Activated naive CD4-positive, alpha-beta T cell treated with anti-CD3 and anti-CD28 coated beads for 36 hours (primary cell): ENCODE measurements at regions not wholly inside any gene's neighbourhood (a gene's known extent, or its start where the extent isn't known, plus 50 kb on each side); places are given as distances from the start of the nearest gene placed in this dataset.
A peak's percentile ranks its signal among the peaks of the same experiment; 100 is the strongest.

Source experiments
- CTCF ChIA-PET: fragments of 350-600 bp; sonication (Branson Sonifier 250); formaldehyde crosslinking; loops from one replicate; lab custom pipeline; 2021; ENCODE audit warnings: antibody characterized with exemption; lab: Charles Lee
- DNase-seq: peaks from one replicate; pipeline ENCODE4 v3.0.0-alpha.2; 2020
- H3K27ac Mint-ChIP-seq: one replicate; pipeline ENCODE4 v1.8.0; 2021; ENCODE audit warnings: mild to moderate bottlenecking, mixed read lengths
- H3K27me3 Mint-ChIP-seq: one replicate; pipeline ENCODE4 v1.8.0; 2021; ENCODE audit warnings: low read depth, mixed read lengths
- H3K36me3 Mint-ChIP-seq: one replicate; pipeline ENCODE4 v1.8.0; 2021; ENCODE audit warnings: low read depth, mixed read lengths
- H3K4me1 Mint-ChIP-seq: one replicate; pipeline ENCODE4 v1.8.0; 2021; ENCODE audit warnings: low read depth, mixed read lengths
- H3K4me3 Mint-ChIP-seq: one replicate; pipeline ENCODE4 v1.8.0; 2021; ENCODE audit warnings: mild to moderate bottlenecking, moderate library complexity, mixed read lengths
- H3K9me3 Mint-ChIP-seq: one replicate; pipeline ENCODE4 v1.8.0; 2021; ENCODE audit warnings: mixed read lengths
- intact Hi-C: fragments of 100-400 bp; cut with micrococcal nuclease; formaldehyde crosslinking; loops from one replicate; pipeline ENCODE4 v1.15.1; 2023

GRCh38 chr2:59032499-59032898, 791.4 kb upstream of the FANCL start:
- intact Hi-C loops = no loop called here
- no peaks in the 10 kb centered on the region for H3K4me1 Mint-ChIP-seq
- H3K36me3 Mint-ChIP-seq = no peaks in the 10 kb centered on the region
- no peak overlapping the region for H3K27ac Mint-ChIP-seq
- H3K27me3 Mint-ChIP-seq = peaks cover 2% of the 10 kb centered on the region
- CTCF ChIA-PET = no interaction called here
- no peak for DNase-seq
- no peaks in the 10 kb centered on the region for H3K9me3 Mint-ChIP-seq
- no peak overlapping the region for H3K4me3 Mint-ChIP-seq

- CTCF ChIA-PET = no interaction called here
- H3K27ac Mint-ChIP-seq = no peak overlapping the region
- peaks cover 2% of the 10 kb centered on the region for H3K27me3 Mint-ChIP-seq
- H3K36me3 Mint-ChIP-seq = no peaks in the 10 kb centered on the region
- no peaks in the 10 kb centered on the region for H3K9me3 Mint-ChIP-seq
- DNase-seq = no peak
- H3K4me1 Mint-ChIP-seq = no peaks in the 10 kb centered on the region
- intact Hi-C loops = loop anchor here (10.0 kb wide), 2 partner anchors 1126 to 1526 kb away; partner anchors contain the start of gene BCL11A
- H3K4me3 Mint-ChIP-seq = no peak overlapping the region
Observed at GRCh38 chr2:59029058-59029457, 787.9 kb upstream of the FANCL start.

GRCh38 chr2:59027320-59027719, 786.2 kb upstream of the FANCL start:
- DNase-seq = no peak
- H3K9me3 Mint-ChIP-seq = no peaks in the 10 kb centered on the region
- H3K4me3 Mint-ChIP-seq = no peak overlapping the region
- CTCF ChIA-PET = interaction anchor here (2.6 kb wide), 1 partner anchor 24 kb away, joined by 8 read pairs; no protein-coding TSS in a partner anchor
- intact Hi-C loops = loop anchor here (10.0 kb wide), 2 partner anchors 1127 to 1527 kb away; partner anchors contain the start of gene BCL11A
- no peaks in the 10 kb centered on the region for H3K36me3 Mint-ChIP-seq
- H3K27me3 Mint-ChIP-seq = no peaks in the 10 kb centered on the region
- H3K27ac Mint-ChIP-seq = no peak overlapping the region
- no peaks in the 10 kb centered on the region for H3K4me1 Mint-ChIP-seq

- H3K27ac Mint-ChIP-seq = no peak overlapping the region
- H3K36me3 Mint-ChIP-seq = no peaks in the 10 kb centered on the region
- H3K9me3 Mint-ChIP-seq = no peaks in the 10 kb centered on the region
- H3K4me1 Mint-ChIP-seq = no peaks in the 10 kb centered on the region
- CTCF ChIA-PET = interaction anchor here (0.5 to 2.6 kb wide), 5 partner anchors 15 to 1550 kb away, joined by 3 to 8 read pairs (median 3); no protein-coding TSS in a partner anchor
- DNase-seq = peak; percentile 27
- intact Hi-C loops = loop anchor here (1.0 to 10.0 kb wide), 3 partner anchors 157 to 1530 kb away; partner anchors contain the start of gene BCL11A
- H3K27me3 Mint-ChIP-seq = peaks cover 2% of the 10 kb centered on the region
- H3K4me3 Mint-ChIP-seq = no peak overlapping the region
Observed at GRCh38 chr2:59025157-59025757, 784.1 kb upstream of the FANCL start.

GRCh38 chr2:59021786-59022185, 780.7 kb upstream of the FANCL start:
- Mint-ChIP-seq H3K9me3 (no peaks in the 10 kb centered on the region), H3K27me3 (peaks cover 2% of the 10 kb centered on the region), H3K36me3 (no peaks in the 10 kb centered on the region), H3K4me3 (no peak overlapping the region), H3K4me1 (no peaks in the 10 kb centered on the region), H3K27ac (no peak overlapping the region)
- CTCF ChIA-PET = interaction anchor here (0.7 kb wide), 1 partner anchor 89 kb away, joined by 4 read pairs; no protein-coding TSS in a partner anchor
- intact Hi-C loops = loop anchor here (10.0 kb wide), 2 partner anchors 1133 to 1533 kb away; partner anchors contain the start of gene BCL11A
- DNase-seq = no peak

GRCh38 chr2:59019566-59020159, 778.5 kb upstream of the FANCL start:
- Mint-ChIP-seq H3K36me3 (no peaks in the 10 kb centered on the region), H3K4me3 (no peak overlapping the region), H3K4me1 (no peaks in the 10 kb centered on the region), H3K27me3 (peaks cover 5% of the 10 kb centered on the region), H3K27ac (no peak overlapping the region), H3K9me3 (no peaks in the 10 kb centered on the region)
- no peak for DNase-seq
- CTCF ChIA-PET = no interaction called here
- intact Hi-C loops = loop anchor here (10.0 kb wide), 2 partner anchors 1135 to 1535 kb away; partner anchors contain the start of gene BCL11A

- CTCF ChIA-PET = no interaction called here
- H3K9me3 Mint-ChIP-seq = no peaks in the 10 kb centered on the region
- H3K4me3 Mint-ChIP-seq = no peak overlapping the region
- intact Hi-C loops = no loop called here
- H3K4me1 Mint-ChIP-seq = no peaks in the 10 kb centered on the region
- DNase-seq = no peak
- no peak overlapping the region for H3K27ac Mint-ChIP-seq
- no peaks in the 10 kb centered on the region for H3K36me3 Mint-ChIP-seq
- peaks cover 5% of the 10 kb centered on the region for H3K27me3 Mint-ChIP-seq
Observed at GRCh38 chr2:59018737-59019136, 777.6 kb upstream of the FANCL start.

GRCh38 chr2:59015027-59015426, 773.9 kb upstream of the FANCL start:
- intact Hi-C loops = no loop called here
- CTCF ChIA-PET = no interaction called here
- no peaks in the 10 kb centered on the region for H3K4me1 Mint-ChIP-seq
- peaks cover 3% of the 10 kb centered on the region for H3K27me3 Mint-ChIP-seq
- no peaks in the 10 kb centered on the region for H3K9me3 Mint-ChIP-seq
- no peak overlapping the region for H3K27ac Mint-ChIP-seq
- H3K36me3 Mint-ChIP-seq = no peaks in the 10 kb centered on the region
- DNase-seq = no peak
- H3K4me3 Mint-ChIP-seq = no peak overlapping the region

- Mint-ChIP-seq H3K4me1 (no peaks in the 10 kb centered on the region), H3K27me3 (peaks cover 3% of the 10 kb centered on the region), H3K36me3 (no peaks in the 10 kb centered on the region), H3K27ac (no peak overlapping the region), H3K9me3 (no peaks in the 10 kb centered on the region), H3K4me3 (no peak overlapping the region)
- DNase-seq = no peak
- intact Hi-C loops = no loop called here
- CTCF ChIA-PET = no interaction called here
Observed at GRCh38 chr2:59012971-59013370, 771.8 kb upstream of the FANCL start.

GRCh38 chr2:59012234-59012633, 771.1 kb upstream of the FANCL start:
- H3K4me1 Mint-ChIP-seq = no peaks in the 10 kb centered on the region
- no peaks in the 10 kb centered on the region for H3K9me3 Mint-ChIP-seq
- peaks cover 3% of the 10 kb centered on the region for H3K27me3 Mint-ChIP-seq
- H3K27ac Mint-ChIP-seq = no peak overlapping the region
- intact Hi-C loops = no loop called here
- CTCF ChIA-PET = no interaction called here
- no peak for DNase-seq
- no peaks in the 10 kb centered on the region for H3K36me3 Mint-ChIP-seq
- H3K4me3 Mint-ChIP-seq = no peak overlapping the region

GRCh38 chr2:59008950-59009349, 767.8 kb upstream of the FANCL start:
- intact Hi-C loops = no loop called here
- DNase-seq = no peak
- Mint-ChIP-seq H3K4me3 (no peak overlapping the region), H3K36me3 (no peaks in the 10 kb centered on the region), H3K27ac (no peak overlapping the region), H3K27me3 (no peaks in the 10 kb centered on the region), H3K9me3 (no peaks in the 10 kb centered on the region), H3K4me1 (no peaks in the 10 kb centered on the region)
- CTCF ChIA-PET = no interaction called here

- Mint-ChIP-seq H3K36me3 (no peaks in the 10 kb centered on the region), H3K27ac (no peak overlapping the region), H3K27me3 (no peaks in the 10 kb centered on the region), H3K4me1 (no peaks in the 10 kb centered on the region), H3K4me3 (no peak overlapping the region), H3K9me3 (no peaks in the 10 kb centered on the region)
- no peak for DNase-seq
- CTCF ChIA-PET = no interaction called here
- intact Hi-C loops = no loop called here
Observed at GRCh38 chr2:59005836-59006615, 764.9 kb upstream of the FANCL start.
